ENCODE measurements at regions not wholly inside any gene's neighbourhood (a gene's known extent, or its start where the extent isn't known, plus 50 kb on each side); places are given as distances from the start of the nearest gene placed in this dataset.

GRCh38 chr22:49044091-49044490 lies 783.6 kb downstream of the BRD1 start:
- TF ChIP-seq, protein P1, sequence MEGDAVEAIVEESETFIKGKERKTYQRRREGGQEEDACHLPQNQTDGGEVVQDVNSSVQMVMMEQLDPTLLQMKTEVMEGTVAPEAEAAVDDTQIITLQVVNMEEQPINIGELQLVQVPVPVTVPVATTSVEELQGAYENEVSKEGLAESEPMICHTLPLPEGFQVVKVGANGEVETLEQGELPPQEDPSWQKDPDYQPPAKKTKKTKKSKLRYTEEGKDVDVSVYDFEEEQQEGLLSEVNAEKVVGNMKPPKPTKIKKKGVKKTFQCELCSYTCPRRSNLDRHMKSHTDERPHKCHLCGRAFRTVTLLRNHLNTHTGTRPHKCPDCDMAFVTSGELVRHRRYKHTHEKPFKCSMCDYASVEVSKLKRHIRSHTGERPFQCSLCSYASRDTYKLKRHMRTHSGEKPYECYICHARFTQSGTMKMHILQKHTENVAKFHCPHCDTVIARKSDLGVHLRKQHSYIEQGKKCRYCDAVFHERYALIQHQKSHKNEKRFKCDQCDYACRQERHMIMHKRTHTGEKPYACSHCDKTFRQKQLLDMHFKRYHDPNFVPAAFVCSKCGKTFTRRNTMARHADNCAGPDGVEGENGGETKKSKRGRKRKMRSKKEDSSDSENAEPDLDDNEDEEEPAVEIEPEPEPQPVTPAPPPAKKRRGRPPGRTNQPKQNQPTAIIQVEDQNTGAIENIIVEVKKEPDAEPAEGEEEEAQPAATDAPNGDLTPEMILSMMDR (IDR thresholded peaks at IDR 0.05), result no peak
- TF ChIP-seq EZH2 (IDR thresholded peaks at IDR 0.05; ENCODE audit: borderline replicate concordance, insufficient read depth, low read depth, low read length, poor library complexity, severe bottlenecking), result no peak
